ENCODE measurements at regions not wholly inside any gene's neighbourhood (a gene's known extent, or its start where the extent isn't known, plus 50 kb on each side); places are given as distances from the start of the nearest gene placed in this dataset.
"Not testable (repeated sequence)": the region's sequence is repeated elsewhere in the genome, so short reads cannot be mapped to it uniquely, and the experiment has no call there.

DNA sequence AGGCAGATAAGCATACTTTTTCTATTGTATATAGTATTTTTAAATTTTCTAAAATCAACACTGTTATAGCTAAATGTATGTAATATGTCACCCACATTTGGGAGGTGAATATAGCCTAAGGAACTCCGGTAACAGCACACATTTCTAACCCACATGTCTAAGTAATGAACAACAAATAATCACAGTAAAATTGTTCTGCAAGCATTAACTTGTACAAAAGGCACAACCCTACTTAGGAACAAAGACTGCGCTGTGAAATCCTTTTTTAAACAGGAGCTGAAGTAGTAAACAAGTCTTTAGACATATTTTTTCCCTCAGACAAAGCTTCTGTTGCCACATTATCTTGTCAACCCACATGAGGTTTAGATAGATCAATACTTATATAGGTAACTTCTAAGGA is 872.4 kb upstream of the SLC35B3 start:
- no peak for DNase-seq (ENCODE audit: low read depth)

DNA sequence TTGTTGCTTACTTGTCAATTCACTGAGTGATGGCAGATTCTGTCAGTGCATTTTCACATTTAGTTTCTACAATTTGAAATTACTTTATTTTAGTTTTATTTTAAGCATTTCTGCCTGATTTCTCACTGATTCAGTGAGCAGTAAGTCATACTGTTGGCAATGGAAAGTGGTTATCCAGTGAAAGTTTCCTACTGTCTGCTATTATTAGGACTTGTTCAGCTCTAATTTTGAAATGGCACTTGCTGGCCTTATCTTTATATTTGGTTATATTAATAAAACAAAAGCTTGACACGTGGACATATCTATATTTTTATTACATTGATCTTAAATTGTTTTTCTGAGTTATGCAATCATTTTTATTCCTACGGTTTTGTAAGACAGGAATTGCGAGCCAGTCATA is 871.8 kb upstream of the SLC35B3 start:
- DNase-seq (ENCODE audit: low read depth), result no peak

DNA sequence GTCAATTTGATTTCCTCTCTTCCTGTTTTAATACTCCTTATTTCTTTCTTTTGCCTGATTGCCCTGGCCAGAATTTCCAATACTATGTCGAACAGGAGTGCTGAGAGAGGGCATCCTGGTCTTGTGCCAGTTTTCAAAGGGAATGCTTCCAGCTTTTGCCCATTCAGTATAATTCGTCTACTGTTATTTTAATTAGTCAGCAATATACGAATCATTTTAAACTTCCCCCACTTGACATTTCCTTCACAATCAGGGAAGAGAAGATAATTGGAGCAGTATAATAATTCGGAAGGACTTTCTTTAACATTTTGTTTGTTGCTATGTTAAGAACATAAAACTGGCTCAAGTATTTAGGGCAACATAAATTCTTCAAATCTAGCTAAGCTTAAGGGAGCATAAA is 860.3 kb upstream of the SLC35B3 start:
- no peak for DNase-seq (ENCODE audit: low read depth)

DNA sequence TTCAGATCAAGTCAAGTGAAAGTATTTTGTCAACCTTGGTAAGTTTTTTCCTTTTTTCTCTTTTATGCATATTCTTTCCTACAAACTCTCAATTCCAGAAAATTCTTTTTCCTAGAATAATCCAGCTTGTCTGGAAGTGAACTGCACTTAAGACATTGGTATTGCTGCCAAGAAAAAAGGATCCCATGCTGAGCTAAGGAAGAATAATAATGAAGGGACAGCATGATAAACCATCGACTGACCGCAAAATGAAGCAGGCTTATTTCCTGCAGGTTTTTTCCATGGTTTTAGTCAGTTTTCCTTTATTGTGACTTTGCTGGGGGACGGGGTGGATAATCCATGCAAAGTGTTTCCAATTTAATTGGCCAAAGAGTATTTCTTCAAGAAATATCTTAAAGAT is 857.6 kb upstream of the SLC35B3 start:
- DNase-seq (ENCODE audit: low read depth), result no peak

DNA sequence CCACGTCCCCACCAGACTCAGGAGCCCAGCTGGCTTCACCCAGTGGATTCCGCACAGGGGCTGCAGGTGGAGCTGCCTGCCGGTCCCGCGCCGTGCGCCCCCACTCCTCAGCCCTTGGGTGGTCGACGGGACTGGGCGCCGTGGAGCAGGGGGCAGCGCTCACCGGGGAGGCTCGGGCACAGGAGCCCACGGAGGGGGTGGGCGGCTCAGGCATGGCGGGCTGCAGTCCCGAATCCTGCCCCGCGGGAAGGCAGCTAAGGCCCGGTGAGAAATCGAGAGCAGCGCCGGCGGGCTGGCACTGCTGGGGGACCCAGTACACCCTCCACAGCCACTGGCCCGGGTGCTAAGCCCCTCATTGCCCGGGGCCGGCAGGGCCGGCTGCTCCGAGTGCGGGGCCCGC is 855.0 kb upstream of the SLC35B3 start:
- DNase-seq (ENCODE audit: low read depth), result not testable (repeated sequence)

DNA sequence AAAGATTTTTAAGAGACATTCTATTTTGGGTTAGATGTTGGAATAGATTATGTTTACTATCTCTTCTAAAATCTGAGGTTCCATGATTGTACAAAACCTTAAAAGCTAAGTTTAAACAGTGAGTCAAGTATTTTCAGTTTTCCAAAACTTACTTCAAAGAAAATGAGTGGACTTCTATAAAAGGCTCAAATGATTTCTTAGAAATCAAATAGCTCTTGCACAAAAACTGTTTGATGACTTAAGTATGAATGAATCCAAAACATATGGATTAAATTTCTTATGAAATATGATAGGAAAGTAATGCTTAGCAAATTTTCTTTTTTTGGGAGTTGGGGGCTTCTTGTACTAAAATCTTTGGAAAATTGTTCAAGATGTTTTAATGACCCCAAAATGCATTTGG is 837.3 kb upstream of the SLC35B3 start:
- DNase-seq (ENCODE audit: low read depth), result no peak

DNA sequence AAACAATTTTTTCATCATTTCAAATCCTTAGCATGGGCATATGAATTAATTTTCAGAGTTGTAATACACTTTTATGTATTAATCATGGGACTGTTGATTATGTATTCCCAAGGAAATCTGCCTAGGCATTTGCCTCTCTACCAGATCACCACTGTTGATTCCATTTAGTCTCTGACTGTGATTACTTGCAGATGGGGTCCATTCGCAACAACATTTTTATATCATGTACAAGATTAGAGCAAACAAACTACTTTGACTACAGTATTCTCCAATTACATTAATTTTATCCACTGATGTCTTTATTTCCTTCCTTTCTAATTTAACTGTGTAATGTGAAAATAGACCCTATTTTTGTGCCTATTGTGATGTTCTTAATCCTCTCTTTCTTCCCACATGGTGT is 831.4 kb upstream of the SLC35B3 start:
- DNase-seq (ENCODE audit: low read depth), result no peak

DNA sequence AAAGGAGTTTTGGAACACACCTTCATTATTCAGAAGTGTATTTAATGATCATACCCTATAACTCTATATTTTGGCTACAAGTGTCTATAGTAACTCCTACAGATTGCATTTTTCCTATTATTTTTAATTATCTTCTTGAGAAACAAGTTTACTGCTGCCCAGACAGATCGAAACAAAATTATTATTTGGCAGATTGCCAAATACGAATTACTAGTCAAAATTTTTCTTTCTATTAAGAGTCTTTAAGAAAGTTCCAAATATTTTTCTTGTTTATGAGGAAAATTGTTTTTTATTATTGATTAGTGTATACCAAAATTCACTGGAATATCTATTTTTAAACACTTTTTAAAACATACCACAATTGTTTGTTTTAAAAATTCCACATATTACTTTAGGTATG is 821.9 kb upstream of the SLC35B3 start:
- no peak for DNase-seq (ENCODE audit: low read depth)

DNA sequence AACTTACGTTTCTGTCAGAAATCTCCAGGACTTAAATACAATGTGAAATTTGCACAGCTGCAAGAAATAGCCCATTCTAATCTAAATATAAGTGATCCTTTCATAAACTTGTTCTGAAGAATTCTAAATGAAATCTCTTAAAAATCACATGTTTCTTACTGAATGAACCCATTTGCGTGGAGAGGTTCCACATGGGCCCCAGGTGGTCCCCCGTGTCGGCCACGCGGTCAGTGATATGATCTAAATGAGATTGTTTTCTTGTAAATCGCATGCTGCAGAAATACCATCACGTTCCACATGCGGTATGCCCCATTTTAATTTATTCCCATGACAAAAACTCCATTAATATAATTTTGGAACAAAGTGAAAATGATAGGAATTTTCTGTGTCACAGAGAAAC is 818.9 kb upstream of the SLC35B3 start:
- no peak for DNase-seq (ENCODE audit: low read depth)

DNA sequence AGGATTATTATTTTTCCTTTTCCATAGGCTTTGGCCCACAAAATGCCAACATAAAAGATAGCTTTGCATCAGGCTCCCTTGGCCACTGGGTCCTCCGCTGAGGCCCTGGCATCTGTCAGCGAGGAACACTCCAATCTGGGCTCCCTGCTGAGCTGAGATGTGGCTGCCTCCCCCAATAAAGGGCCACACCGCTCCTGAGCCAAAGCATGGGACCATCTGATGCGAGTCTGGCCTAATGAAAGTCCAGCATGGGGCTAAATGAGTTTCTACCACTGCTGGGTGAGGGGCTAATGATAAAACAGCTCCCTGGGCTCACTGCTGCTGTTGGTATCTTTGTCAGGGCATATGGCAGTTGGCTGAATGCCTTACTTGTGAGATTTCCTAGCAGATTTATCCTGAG is 817.5 kb upstream of the SLC35B3 start:
- DNase-seq (ENCODE audit: low read depth), result no peak

DNA sequence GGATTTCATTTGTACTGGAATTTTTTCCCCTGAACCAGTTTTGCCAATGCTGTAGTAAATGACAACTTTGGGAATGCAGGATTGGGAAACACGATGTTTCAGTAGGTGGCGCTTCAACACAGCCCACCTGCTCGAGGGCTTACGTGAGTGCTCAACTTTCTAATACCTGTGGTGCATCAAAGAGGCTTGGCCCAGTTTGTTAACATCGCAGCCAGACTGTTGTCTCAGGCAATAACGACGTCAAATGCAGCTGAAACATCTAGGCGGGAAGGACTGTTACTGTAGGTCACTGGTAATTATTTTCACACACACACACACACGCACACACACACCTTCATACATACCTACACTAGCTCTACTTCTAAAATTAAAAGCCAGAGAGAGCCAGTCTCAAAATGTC is 815.5 kb upstream of the SLC35B3 start:
- DNase-seq (ENCODE audit: low read depth), result no peak

DNA sequence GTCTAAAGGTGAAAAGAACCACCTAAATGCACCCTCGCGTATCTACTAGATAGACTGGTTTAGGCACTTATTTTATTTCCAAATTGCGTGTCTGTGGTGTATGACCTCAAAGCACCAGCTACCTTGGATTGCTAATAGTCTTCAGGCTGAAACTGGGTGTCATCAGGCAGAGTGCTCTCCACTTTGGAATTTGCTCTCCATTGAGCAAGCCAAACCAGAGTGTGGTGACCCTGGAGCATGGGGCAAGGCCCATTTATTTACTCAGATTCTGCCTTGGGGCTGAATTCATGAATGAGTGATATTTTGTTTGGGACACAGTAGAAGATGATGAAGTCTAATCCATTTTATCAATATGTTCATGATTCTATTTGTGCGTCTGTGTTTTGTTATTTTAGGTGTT is 812.8 kb upstream of the SLC35B3 start:
- DNase-seq (ENCODE audit: low read depth), result no peak

DNA sequence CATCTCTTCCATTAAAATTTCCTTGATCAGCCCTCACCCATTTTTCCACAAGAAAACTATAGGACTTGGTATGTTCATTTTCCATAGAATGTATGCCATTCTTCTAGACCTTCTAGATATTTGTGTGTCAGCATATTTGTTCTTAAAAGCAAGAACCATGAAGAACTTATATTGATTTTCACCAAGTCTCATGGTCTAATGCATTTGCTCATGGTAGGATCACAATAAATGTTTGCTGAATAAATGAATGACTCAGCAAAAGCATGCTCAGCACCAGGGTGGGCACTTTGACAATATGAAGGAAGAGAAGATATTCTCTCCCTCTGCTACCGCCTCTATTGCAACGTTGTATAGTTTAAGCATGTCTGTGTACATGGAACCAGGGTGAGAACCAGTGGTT is 805.5 kb upstream of the SLC35B3 start:
- no peak for DNase-seq (ENCODE audit: low read depth)

DNA sequence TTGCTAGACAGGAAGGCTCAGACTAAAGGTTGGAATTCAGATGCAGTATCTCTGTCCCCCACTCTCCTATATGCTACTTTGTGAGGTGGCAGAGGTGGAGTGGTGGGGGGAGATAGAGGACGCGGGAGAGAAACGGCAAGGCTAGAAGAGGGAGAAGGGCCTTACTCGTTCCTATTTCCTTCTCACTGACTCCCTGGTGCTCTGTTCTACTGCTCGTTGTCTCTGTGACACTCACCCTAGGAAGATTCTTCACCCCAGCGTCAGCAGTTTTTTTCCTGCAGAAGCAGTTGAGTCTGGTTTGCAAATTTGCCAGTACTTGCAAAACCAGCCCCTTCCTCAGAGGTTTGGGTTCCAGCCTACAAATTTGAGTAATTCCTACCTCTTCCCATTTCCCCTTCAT is 801.1 kb upstream of the SLC35B3 start:
- no peak for DNase-seq (ENCODE audit: low read depth)

DNA sequence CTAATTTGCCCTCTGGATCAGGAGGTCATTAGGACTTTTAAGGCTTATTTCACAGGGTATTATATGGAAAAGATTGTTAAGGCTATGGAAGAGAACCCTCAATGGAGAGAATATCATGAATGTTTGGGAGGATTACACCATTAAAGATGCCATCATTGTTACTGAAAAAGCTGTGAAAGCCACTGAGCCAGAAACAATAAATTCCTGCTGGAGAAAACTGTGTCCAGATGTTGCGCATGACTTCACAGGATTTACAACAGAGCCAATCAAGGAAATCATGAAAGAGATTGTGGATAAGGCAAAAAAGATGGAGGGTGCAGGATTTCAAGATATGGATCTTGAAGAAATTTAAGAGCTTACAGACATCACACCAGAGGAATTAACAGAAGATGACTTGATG is 798.3 kb upstream of the SLC35B3 start:
- DNase-seq (ENCODE audit: low read depth), result no peak

DNA sequence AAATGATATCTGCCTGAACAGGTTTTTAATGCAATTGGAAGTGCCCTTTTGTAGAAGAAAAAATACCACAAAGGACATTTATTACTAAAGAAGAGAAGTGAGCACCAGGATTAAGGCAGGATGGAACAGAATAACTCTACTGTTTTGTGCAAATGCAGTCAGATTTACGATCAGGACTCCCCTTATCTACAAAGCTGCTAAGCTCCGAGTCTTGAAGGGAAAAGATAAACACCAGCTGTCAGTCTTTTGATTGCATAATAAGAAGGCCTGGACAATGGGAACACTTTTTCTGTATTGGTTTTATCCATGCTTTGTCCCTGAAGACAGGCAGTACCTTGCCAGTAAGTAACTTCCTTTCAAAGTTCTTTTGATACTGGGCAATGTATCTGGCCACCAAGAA is 797.9 kb upstream of the SLC35B3 start:
- no peak for DNase-seq (ENCODE audit: low read depth)

DNA sequence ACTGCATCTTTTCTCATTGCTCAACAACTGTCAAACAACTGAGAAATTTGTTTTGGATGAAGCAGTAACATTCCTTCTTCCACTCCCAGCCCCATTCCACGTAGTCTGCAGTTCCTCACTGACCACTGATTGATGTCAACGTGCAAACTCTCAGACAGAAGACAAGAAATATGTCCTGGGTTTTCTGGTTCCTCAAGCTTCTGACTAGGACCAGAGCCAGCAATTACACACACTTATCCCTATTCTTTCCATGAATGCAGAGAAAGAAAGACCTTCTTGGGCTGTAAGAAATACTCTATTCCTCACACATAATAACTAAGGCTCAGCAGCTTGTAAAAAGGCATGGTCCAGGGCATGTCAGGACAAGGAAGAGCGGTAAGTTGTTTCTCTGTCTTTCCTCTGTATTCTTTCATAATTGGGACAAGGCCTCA is 790.1 kb upstream of the SLC35B3 start:
- DNase-seq (ENCODE audit: low read depth), result no peak

DNA sequence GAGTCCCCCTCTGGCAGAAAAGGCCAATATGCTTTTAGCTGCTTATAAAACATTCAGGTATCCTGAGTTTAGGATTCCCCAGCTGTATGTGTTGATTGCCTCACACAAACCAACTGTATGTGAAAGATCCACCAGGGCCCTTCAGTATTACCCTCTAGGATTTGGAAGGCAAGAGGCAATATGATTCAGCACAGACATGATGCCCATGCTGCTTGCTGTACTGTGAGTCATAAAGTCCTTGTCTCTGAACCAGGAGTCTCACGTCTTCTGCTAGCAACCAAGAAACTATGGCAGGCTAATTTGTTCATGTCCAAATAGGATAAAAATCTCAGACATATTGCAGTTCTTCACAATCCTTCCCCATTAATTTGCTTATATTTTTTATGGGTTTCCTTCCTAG is 789.2 kb upstream of the SLC35B3 start:
- DNase-seq (ENCODE audit: low read depth), result no peak

DNA sequence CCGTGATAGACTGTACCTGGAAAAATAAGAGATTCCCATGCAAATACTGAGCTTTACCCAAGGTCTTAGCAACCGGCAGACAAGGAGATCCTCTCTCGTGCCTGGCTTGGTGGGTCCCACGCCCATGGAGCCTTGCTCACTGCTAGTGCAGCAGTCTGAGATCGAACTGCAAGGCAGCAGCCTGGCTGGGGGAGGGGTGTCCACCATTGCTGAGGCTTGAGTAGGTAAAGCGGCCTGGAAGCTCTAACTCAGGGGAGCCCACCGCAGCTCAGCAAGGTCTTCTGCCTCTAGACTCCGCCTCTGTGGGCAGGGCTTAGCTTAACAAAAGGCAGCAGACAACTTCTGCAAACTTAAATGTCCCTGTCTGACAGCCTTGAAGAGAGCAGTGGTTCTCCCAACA is 778.4 kb upstream of the SLC35B3 start:
- DNase-seq (ENCODE audit: low read depth), result not testable (repeated sequence)

DNA sequence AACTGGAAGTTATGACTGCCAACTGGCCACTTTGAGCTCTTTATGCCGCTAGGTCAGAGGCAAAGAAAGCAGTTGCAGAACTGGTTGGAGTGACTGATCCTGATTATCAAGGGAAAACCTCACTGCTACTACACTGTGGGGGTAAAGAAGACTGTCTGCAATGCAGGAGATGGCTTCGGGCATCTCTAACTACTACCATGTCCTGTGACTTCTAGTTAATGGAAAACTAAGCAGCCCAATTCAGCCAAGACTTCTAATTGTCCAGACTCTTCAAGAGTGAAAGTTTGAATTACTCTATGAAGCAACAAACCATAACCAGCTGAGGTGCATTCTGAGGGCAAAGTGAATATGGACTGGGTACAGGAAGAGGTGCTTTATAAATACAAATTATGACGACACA is 773.6 kb upstream of the SLC35B3 start:
- no peak for DNase-seq (ENCODE audit: low read depth)

DNA sequence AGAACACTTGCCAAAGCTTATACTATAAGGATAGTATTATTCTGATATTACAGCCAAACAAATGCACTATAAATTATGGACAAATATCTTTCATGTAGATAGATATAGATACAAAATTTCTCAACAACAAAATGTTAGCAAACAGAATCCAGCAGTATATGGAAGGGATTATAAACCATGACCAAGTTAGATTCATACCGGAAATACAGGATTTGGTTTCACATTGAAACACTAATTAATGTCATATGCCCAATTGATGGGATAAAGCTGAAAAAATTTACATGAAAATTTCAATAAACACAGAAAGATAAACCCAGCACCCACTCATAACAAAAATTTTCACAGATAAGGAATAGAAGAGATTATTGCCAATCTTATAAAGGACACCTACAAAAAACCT is 770.3 kb upstream of the SLC35B3 start:
- DNase-seq (ENCODE audit: low read depth), result no peak

DNA sequence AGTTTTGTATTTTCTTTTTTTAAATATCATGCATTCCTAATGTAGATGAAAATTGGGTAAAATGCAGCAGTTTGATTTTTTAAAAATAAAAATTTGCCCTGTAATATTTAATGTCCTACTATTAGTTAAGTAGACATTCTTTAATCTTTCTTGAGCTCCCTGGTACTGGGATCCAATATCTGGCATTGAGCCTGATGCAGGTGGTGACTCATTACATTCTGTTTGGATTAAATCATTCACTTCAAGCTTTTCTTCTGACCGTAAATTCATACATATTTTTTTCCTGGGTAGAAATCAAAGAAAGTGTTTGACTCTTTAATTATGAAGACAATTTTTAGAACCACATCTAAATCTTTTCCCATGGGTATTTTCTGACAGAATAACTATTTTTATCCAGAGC is 768.8 kb upstream of the SLC35B3 start:
- DNase-seq (ENCODE audit: low read depth), result no peak

DNA sequence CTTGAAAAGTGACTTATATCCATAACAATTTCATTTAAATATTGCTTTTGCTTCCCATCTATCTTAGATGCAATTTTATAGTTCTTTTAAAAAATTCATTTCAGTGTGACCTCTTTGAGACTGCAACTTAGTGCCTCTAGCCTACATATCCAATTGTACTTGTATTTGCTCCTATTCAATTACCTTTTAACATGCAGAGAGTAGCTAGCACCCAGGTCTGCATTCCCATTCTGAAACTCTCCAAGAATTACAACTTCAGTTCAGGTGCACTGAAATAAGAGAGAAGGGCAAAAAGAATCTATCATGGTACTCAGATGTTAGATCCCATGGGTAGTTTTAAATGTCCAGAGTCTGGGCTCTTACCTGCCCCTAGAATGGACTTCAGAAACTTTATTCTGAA is 765.4 kb upstream of the SLC35B3 start:
- no peak for DNase-seq (ENCODE audit: low read depth)

DNA sequence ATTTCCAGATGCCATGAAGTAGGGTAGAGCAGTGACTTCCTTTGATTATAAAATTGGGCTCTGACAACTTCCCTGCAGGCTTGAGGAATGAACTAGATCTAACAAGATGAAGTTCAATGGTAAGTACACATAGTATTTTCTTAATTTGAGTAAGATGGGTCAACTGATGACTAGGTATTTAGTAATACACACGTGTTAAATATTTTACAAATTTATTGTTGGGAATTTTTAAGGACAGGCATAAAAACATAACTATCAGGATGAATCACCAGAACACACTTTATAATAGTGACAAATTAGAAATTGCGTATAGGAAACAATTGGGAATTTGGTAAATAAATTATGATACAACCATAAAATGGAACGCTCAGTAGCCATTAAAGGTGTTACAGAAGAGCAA is 762.4 kb upstream of the SLC35B3 start:
- no peak for DNase-seq (ENCODE audit: low read depth)

DNA sequence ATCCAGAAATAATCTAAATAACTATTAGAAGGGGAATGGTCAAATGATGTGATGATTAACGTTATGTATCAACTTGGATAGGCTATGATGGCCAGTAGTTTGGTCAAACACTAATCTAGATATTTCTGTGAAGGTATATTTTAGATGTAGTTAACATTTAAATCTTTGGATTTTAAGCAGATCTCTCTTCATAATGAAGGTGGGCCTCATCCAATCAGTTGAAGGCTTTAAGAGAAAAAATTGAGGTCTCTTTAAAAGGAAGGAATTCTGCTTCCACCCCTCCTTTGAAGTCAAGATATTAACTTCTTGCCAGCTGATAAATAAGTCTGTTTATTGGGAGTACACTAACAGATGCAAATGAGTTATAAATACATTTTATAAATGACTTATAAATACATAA is 760.0 kb upstream of the SLC35B3 start:
- DNase-seq (ENCODE audit: low read depth), result no peak
